Naive B cell (primary cell): ENCODE measurements at regions not wholly inside any gene's neighbourhood (a gene's known extent, or its start where the extent isn't known, plus 50 kb on each side); places are given as distances from the start of the nearest gene placed in this dataset.
"Not testable (repeated sequence)": the region's sequence is repeated elsewhere in the genome, so short reads cannot be mapped to it uniquely, and the experiment has no call there.

Experiments
- ATAC-seq, 2 donors: fragments of 150-1000 bp; cut with Tn5 transposase; 2 replicates each; pipeline ENCODE4 v1.10.0; 2021; ENCODE audit warnings: low read depth in 2 of 2, mild to moderate bottlenecking in 2 of 2, moderate library complexity in 2 of 2
- DNase-seq: peaks from one replicate; pipeline ENCODE4 v3.0.0; 2022
- H3K27ac Mint-ChIP-seq, 6 donors: one replicate each; pipeline ENCODE4 v1.8.0; 2020 to 2022; ENCODE audit warnings: mild to moderate bottlenecking in 6 of 6, mixed read lengths in 6 of 6, moderate library complexity in 5 of 6, inconsistent platforms in 2 of 6
- H3K27me3 Mint-ChIP-seq, 3 donors: one replicate each; pipeline ENCODE4 v1.8.0; 2021 to 2022; ENCODE audit warnings: mixed read lengths in 3 of 3, mild to moderate bottlenecking in 1 of 3
- H3K36me3 Mint-ChIP-seq, 2 donors: one replicate each; pipeline ENCODE4 v1.8.0; 2020 to 2022; ENCODE audit warnings: mixed read lengths in 2 of 2, inconsistent platforms in 1 of 2, mild to moderate bottlenecking in 1 of 2
- H3K4me1 Mint-ChIP-seq, 3 donors: one replicate each; pipeline ENCODE4 v1.8.0; 2020 to 2022; ENCODE audit warnings: mixed read lengths in 3 of 3, inconsistent platforms in 1 of 3, mild to moderate bottlenecking in 1 of 3, moderate library complexity in 1 of 3
- H3K4me3 Mint-ChIP-seq, 8 donors: one replicate each; pipeline ENCODE4 v1.8.0; 2020 to 2022; ENCODE audit warnings: mild to moderate bottlenecking in 8 of 8, mixed read lengths in 8 of 8, moderate library complexity in 8 of 8, inconsistent platforms in 2 of 8
- H3K9me3 Mint-ChIP-seq, 7 donors: one replicate each; pipeline ENCODE4 v1.8.0; 2020 to 2022; ENCODE audit warnings: mixed read lengths in 7 of 7, mild to moderate bottlenecking in 5 of 7, inconsistent platforms in 2 of 7, moderate library complexity in 1 of 7

- no peaks in the 10 kb centered on the region for H3K4me1 Mint-ChIP-seq
- no peak overlapping the region for H3K27ac Mint-ChIP-seq
- no peak overlapping the region for H3K4me3 Mint-ChIP-seq
- H3K27me3 Mint-ChIP-seq: no peaks in the 10 kb centered on the region
- DNase-seq (no peak), ATAC-seq (no peak)
- H3K36me3 Mint-ChIP-seq: no peaks in the 10 kb centered on the region
- peaks cover 0 to 5% (median 0%) of the 10 kb centered on the region in 7 donors for H3K9me3 Mint-ChIP-seq
Observed at GRCh38 chr4:33989820-33990443, 2254.4 kb downstream of the ARAP2 start.

DNA sequence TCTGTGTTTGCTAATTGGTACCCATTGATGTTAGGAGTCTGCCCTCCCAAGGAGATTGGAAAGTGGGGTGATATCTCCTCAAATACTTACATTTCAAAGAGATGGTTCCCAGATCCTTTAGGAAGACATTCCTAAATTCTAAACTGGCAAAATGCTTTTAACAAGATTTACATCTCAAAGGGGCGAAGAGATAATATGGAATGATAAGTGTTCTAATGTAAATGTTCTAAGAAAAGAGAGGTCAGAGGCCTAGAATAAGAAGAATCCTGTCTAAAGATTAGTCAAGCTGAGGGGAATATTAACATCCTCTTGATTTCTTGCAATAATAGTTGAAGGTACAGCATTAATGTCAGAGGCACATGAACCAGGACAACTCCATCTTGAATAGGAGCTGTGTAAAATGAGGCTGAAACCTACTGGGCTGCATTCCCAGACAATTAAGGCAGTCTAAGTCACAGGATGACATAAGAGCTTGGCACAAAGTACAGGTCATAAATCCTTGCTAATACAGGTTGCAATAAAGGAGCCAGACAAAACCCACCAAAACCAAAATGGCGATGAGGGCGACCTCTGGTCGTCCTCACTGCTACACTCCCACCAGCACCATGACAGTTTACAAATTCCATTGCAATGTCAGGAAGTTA is 2248.1 kb downstream of the ARAP2 start:
- no peak for DNase-seq
- Mint-ChIP-seq H3K27me3 (no peaks in the 10 kb centered on the region), H3K36me3 (no peaks in the 10 kb centered on the region), H3K4me3 (no peak overlapping the region), H3K4me1 (no peaks in the 10 kb centered on the region), H3K27ac (no peak overlapping the region), H3K9me3 (peaks cover 0 to 3% (median 0%) of the 10 kb centered on the region in 7 donors)
- ATAC-seq: no peak

DNA sequence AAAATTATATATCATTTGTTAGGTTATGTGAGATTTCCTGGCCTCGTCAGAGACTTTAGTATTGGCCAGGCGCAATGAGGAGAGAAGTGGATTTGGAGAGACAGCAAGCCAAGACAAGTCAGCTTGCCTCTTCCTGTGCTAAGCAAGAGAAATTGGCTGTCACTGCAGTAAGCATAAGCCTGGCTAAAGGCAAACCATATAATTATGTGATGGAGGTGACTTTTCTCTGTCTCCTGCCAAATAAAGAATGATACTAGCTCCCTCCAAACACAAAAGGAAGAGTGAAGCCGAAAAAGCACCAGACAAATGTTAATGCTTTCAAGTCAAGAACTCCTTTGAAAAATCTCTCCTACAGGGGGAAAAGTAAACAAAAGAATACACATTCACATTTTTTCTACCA is 2246.0 kb downstream of the ARAP2 start:
- H3K9me3 Mint-ChIP-seq: peaks cover 0 to 3% (median 0%) of the 10 kb centered on the region in 7 donors
- no peak overlapping the region for H3K4me3 Mint-ChIP-seq
- H3K4me1 Mint-ChIP-seq: no peaks in the 10 kb centered on the region
- H3K27me3 Mint-ChIP-seq: no peaks in the 10 kb centered on the region
- H3K27ac Mint-ChIP-seq: no peak overlapping the region
- H3K36me3 Mint-ChIP-seq: no peaks in the 10 kb centered on the region
- DNase-seq (no peak), ATAC-seq (no peak)

- no peak overlapping the region for H3K27ac Mint-ChIP-seq
- H3K9me3 Mint-ChIP-seq: no peaks in the 10 kb centered on the region
- no peaks in the 10 kb centered on the region for H3K4me1 Mint-ChIP-seq
- H3K27me3 Mint-ChIP-seq: no peaks in the 10 kb centered on the region
- no peaks in the 10 kb centered on the region for H3K36me3 Mint-ChIP-seq
- no peak for DNase-seq
- no peak for ATAC-seq
- no peak overlapping the region for H3K4me3 Mint-ChIP-seq
Observed at GRCh38 chr4:34000356-34000755, 2244.0 kb downstream of the ARAP2 start.

- not testable (repeated sequence) for H3K36me3 Mint-ChIP-seq, H3K27me3 Mint-ChIP-seq, DNase-seq, H3K4me3 Mint-ChIP-seq, H3K4me1 Mint-ChIP-seq, H3K9me3 Mint-ChIP-seq, ATAC-seq, H3K27ac Mint-ChIP-seq
Observed at GRCh38 chr4:34006540-34006939, 2237.8 kb downstream of the ARAP2 start.

- no peaks in the 10 kb centered on the region for H3K27me3 Mint-ChIP-seq
- H3K9me3 Mint-ChIP-seq: peaks cover 0 to 4% (median 0%) of the 10 kb centered on the region in 7 donors
- no peaks in the 10 kb centered on the region for H3K36me3 Mint-ChIP-seq
- H3K27ac Mint-ChIP-seq: no peak overlapping the region
- no peak for ATAC-seq
- no peak for DNase-seq
- no peaks in the 10 kb centered on the region for H3K4me1 Mint-ChIP-seq
- H3K4me3 Mint-ChIP-seq: no peak overlapping the region
Observed at GRCh38 chr4:34009951-34010350, 2234.4 kb downstream of the ARAP2 start.

DNA sequence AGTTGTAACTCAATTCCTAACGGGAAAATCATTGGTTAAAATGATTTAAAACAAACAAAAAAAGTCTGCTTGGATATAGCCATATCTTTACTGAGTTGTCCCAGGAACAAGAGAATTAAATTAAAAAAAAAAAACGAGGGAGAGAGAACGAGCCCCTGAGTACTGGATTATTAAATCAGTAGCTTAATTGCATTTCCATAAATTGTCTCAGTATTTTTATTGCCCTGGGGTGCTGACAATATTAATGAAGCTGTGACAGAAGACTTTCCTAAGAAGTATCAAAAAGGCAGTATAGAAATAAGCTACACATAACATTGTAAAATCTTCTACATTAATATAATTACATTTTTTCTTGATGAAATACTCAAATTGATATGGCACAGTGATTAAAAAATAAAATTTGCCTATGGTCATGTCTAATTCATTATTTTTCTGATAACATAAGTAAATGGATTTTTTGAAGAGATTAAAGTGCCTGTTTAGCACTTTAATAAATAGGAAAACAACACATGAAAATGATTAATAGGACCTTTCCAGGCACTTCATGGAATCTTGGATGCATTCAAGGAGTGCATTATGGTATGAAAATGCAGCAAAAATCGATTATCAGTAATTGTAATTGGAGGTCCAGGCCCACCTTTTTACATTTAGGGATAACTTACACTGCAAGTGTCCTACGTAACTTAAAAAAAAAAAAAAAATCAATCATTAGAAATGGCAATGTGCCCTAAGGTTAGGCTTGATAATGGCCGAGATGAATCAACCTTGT is 2233.4 kb downstream of the ARAP2 start:
- DNase-seq (no peak), ATAC-seq (no peak)
- Mint-ChIP-seq H3K27ac (no peak overlapping the region), H3K27me3 (no peaks in the 10 kb centered on the region), H3K36me3 (no peaks in the 10 kb centered on the region), H3K4me3 (no peak overlapping the region), H3K9me3 (peaks cover 0 to 4% (median 0%) of the 10 kb centered on the region in 7 donors), H3K4me1 (no peaks in the 10 kb centered on the region)

GRCh38 chr4:34035225-34035624 is 2209.1 kb downstream of the ARAP2 start:
- Mint-ChIP-seq H3K36me3 (no peaks in the 10 kb centered on the region), H3K27ac (no peak overlapping the region), H3K4me3 (no peak overlapping the region), H3K9me3 (peaks cover 0 to 2% (median 0%) of the 10 kb centered on the region in 7 donors), H3K27me3 (no peaks in the 10 kb centered on the region), H3K4me1 (no peaks in the 10 kb centered on the region)
- DNase-seq (no peak), ATAC-seq (no peak)

GRCh38 chr4:34037280-34037679 is 2207.0 kb downstream of the ARAP2 start:
- Mint-ChIP-seq H3K4me3 (no peak overlapping the region), H3K4me1 (no peaks in the 10 kb centered on the region), H3K27ac (no peak overlapping the region), H3K9me3 (peaks cover 0 to 3% (median 0%) of the 10 kb centered on the region in 7 donors), H3K36me3 (no peaks in the 10 kb centered on the region), H3K27me3 (no peaks in the 10 kb centered on the region)
- DNase-seq (no peak), ATAC-seq (no peak)

DNA sequence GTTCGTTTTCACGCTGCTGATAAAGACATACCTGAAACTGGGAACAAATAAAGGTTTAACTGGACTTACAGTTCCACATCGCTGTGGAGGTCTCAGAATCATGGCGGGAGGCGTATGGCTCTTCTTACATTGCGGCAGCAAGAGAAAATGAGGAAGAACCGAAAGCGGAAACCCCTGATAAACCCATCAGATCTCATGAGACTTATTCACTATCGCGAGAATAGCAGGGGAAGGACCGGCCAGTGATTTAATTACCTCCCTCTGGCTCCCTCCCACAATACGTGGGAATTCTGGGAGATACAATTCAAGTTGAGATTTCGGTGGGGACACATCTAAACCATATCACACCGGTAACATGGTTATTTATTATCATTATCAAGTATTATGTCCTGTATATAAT is 2204.5 kb downstream of the ARAP2 start:
- H3K9me3 Mint-ChIP-seq: peaks cover 0 to 4% (median 1%) of the 10 kb centered on the region in 7 donors
- H3K36me3 Mint-ChIP-seq: no peaks in the 10 kb centered on the region
- H3K27ac Mint-ChIP-seq: no peak overlapping the region
- H3K4me1 Mint-ChIP-seq: no peaks in the 10 kb centered on the region
- no peaks in the 10 kb centered on the region for H3K27me3 Mint-ChIP-seq
- DNase-seq (no peak), ATAC-seq (no peak)
- H3K4me3 Mint-ChIP-seq: peak overlapping the region in 1 of 8 donors; percentile 5

GRCh38 chr4:34043131-34043530 is 2201.2 kb downstream of the ARAP2 start:
- Mint-ChIP-seq H3K4me3 (no peak overlapping the region), H3K9me3 (peaks cover 0 to 4% (median 1%) of the 10 kb centered on the region in 7 donors), H3K4me1 (no peaks in the 10 kb centered on the region), H3K27ac (no peak overlapping the region), H3K27me3 (no peaks in the 10 kb centered on the region), H3K36me3 (no peaks in the 10 kb centered on the region)
- no peak for ATAC-seq
- DNase-seq: no peak

- no peak for ATAC-seq
Observed at GRCh38 chr4:34046580-34046979, 2197.7 kb downstream of the ARAP2 start.

GRCh38 chr4:34047363-34047762 is 2197.0 kb downstream of the ARAP2 start:
- no peaks in the 10 kb centered on the region for H3K27me3 Mint-ChIP-seq
- H3K36me3 Mint-ChIP-seq: no peaks in the 10 kb centered on the region
- ATAC-seq: no peak
- no peaks in the 10 kb centered on the region for H3K4me1 Mint-ChIP-seq
- H3K4me3 Mint-ChIP-seq: no peak overlapping the region
- no peak for DNase-seq
- H3K27ac Mint-ChIP-seq: no peak overlapping the region
- H3K9me3 Mint-ChIP-seq: peaks cover 0 to 5% (median 3%) of the 10 kb centered on the region in 7 donors

More at GRCh38 chr4:34046580-34046979, 2197.7 kb downstream of the ARAP2 start:
- H3K27me3 Mint-ChIP-seq: no peaks in the 10 kb centered on the region
- H3K36me3 Mint-ChIP-seq: no peaks in the 10 kb centered on the region
- H3K9me3 Mint-ChIP-seq: peaks cover 0 to 5% (median 3%) of the 10 kb centered on the region in 7 donors
- H3K27ac Mint-ChIP-seq: no peak overlapping the region
- no peaks in the 10 kb centered on the region for H3K4me1 Mint-ChIP-seq
- no peak overlapping the region for H3K4me3 Mint-ChIP-seq
- no peak for DNase-seq

GRCh38 chr4:34066126-34066525 is 2178.2 kb downstream of the ARAP2 start:
- peaks cover 0 to 2% (median 0%) of the 10 kb centered on the region in 7 donors for H3K9me3 Mint-ChIP-seq
- no peaks in the 10 kb centered on the region for H3K27me3 Mint-ChIP-seq
- no peak for ATAC-seq
- H3K4me1 Mint-ChIP-seq: no peaks in the 10 kb centered on the region
- no peak overlapping the region for H3K4me3 Mint-ChIP-seq
- no peak overlapping the region for H3K27ac Mint-ChIP-seq
- no peak for DNase-seq
- H3K36me3 Mint-ChIP-seq: no peaks in the 10 kb centered on the region
